ENCODE measurements at regions not wholly inside any gene's neighbourhood (a gene's known extent, or its start where the extent isn't known, plus 50 kb on each side); places are given as distances from the start of the nearest gene placed in this dataset.

DNA sequence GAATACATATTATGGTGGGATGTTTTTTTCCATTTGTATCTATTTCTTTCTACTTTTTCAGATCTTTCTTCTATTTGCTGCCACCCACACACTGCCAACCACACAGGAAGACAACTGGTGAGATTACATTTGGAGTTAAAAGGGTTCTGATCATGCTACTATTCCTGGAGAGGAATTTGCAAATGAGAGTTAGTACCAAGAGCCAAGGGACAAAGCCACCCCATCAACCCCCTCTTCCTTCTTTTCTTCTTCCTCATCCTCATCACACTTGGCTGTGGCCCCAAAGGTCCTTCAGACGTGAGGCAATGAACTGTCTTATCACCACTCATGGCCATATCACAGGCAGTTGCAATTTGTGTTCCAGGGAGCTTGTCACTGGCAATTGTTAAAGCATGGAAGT is 215.6 kb upstream of the SLC14A2 start:
- TF ChIP-seq, protein P1, sequence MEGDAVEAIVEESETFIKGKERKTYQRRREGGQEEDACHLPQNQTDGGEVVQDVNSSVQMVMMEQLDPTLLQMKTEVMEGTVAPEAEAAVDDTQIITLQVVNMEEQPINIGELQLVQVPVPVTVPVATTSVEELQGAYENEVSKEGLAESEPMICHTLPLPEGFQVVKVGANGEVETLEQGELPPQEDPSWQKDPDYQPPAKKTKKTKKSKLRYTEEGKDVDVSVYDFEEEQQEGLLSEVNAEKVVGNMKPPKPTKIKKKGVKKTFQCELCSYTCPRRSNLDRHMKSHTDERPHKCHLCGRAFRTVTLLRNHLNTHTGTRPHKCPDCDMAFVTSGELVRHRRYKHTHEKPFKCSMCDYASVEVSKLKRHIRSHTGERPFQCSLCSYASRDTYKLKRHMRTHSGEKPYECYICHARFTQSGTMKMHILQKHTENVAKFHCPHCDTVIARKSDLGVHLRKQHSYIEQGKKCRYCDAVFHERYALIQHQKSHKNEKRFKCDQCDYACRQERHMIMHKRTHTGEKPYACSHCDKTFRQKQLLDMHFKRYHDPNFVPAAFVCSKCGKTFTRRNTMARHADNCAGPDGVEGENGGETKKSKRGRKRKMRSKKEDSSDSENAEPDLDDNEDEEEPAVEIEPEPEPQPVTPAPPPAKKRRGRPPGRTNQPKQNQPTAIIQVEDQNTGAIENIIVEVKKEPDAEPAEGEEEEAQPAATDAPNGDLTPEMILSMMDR (IDR thresholded peaks at IDR 0.05) = no peak
- H3K4me1 Mint-ChIP-seq (ENCODE audit: unreplicated experiment) = no peaks in the 10 kb centered on the region
- no peak for DNase-seq (ENCODE audit: extremely low spot score, unreplicated experiment)
- no peaks in the 10 kb centered on the region for H3K36me3 Mint-ChIP-seq (ENCODE audit: unreplicated experiment)
- no peak overlapping the region for H3K4me3 Mint-ChIP-seq (ENCODE audit: unreplicated experiment)
- H3K27ac Mint-ChIP-seq (ENCODE audit: unreplicated experiment) = no peak overlapping the region
- H3K9me3 Mint-ChIP-seq (ENCODE audit: unreplicated experiment) = no peaks in the 10 kb centered on the region
- H3K27me3 Mint-ChIP-seq (ENCODE audit: unreplicated experiment) = peaks cover 68% of the 10 kb centered on the region

DNA sequence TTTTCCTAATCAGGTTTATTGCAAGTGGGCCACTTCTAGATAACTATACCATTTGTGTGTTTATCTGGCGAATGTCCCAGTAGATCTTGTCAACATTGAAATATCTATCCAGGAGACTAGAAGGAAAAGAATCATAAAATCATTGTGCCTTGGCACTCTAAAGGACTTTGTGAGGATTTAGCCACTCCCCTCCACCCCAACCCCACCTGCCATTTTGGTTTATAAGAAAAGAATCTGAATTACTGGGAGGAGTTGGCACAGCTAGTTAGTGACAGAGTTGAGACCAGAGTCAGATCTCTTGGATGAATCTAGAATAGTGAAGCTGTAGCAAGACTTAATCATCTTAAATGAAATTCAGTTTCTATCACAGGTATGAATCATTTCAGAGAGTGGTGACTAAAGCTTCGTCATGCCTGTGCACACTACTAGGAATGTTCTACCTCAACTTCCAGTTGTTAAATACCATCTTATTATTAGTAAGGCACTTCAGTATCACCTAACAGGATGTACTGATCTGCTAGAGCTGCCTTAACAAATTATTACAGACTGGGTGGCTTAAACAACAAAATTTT is 212.7 kb upstream of the SLC14A2 start:
- no peak overlapping the region for H3K4me3 Mint-ChIP-seq (ENCODE audit: unreplicated experiment)
- H3K27ac Mint-ChIP-seq (ENCODE audit: unreplicated experiment) = no peak overlapping the region
- H3K36me3 Mint-ChIP-seq (ENCODE audit: unreplicated experiment) = peaks cover 2% of the 10 kb centered on the region
- no peaks in the 10 kb centered on the region for H3K4me1 Mint-ChIP-seq (ENCODE audit: unreplicated experiment)
- H3K27me3 Mint-ChIP-seq (ENCODE audit: unreplicated experiment) = peaks cover 64% of the 10 kb centered on the region
- H3K9me3 Mint-ChIP-seq (ENCODE audit: unreplicated experiment) = peaks cover 16% of the 10 kb centered on the region
- TF ChIP-seq, protein P1 (IDR thresholded peaks at IDR 0.05) = no peak
- DNase-seq (ENCODE audit: extremely low spot score, unreplicated experiment) = no peak

DNA sequence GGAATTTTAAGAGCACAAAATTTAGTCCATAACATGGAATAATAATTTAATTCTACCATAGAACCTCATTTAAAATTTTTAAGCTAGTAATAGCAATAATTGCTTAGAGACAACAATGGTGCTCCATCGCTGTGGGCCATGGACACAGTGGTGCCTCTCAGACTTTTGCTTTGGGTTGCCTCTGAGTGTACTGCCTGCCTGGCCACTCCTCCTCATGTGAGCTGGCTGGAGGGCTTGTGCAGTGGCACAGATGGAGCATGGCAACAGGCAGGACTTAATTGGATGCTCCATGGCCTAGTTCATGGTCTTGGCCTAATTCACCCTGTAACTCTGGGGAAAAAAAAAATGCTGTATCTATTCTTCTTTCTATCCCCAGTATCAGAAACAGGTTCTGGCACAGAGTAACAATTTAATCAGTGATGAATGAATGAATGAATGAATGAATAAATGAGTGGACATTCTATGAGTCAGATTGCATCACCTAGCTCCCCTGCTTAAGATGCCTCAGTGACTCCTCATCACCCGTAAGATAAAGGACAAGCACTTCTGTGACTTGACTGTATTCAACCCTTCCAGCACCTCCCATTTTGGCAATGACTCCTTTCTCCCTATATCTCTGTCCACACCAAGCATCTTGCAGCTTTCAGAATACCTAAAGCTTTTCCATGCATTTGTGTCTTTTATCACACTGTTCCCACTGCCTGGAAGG is 211.8 kb upstream of the SLC14A2 start:
- no peak for DNase-seq (ENCODE audit: extremely low spot score, unreplicated experiment)
- Mint-ChIP-seq H3K4me1 (ENCODE audit: unreplicated experiment) (no peaks in the 10 kb centered on the region), H3K27me3 (ENCODE audit: unreplicated experiment) (peaks cover 67% of the 10 kb centered on the region), H3K27ac (ENCODE audit: unreplicated experiment) (no peak overlapping the region), H3K36me3 (ENCODE audit: unreplicated experiment) (peaks cover 2% of the 10 kb centered on the region), H3K4me3 (ENCODE audit: unreplicated experiment) (no peak overlapping the region), H3K9me3 (ENCODE audit: unreplicated experiment) (peaks cover 16% of the 10 kb centered on the region)
- TF ChIP-seq, protein P1 (IDR thresholded peaks at IDR 0.05) = no peak

DNA sequence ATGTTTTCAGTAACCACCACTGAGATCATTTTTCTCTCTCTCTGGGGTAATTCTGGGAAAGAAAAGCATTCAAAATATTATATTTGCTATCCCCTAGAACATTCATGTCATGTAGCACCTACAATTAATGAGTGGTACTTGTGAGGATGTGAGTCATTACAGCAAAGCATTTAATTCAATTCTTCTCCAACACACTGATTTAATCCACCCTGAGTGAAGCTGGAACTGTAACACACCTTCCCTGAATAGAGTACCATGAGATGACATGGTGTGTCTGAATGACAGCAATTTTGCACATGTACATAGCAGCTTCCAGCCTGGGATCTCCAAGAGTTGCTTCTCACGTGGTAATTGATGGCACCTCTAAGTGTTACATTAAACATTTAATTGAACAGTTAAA is 207.1 kb upstream of the SLC14A2 start:
- DNase-seq (ENCODE audit: extremely low spot score, unreplicated experiment) = no peak
- H3K27ac Mint-ChIP-seq (ENCODE audit: unreplicated experiment) = no peak overlapping the region

GRCh38 chr18:45409971-45410370 is 205.3 kb upstream of the SLC14A2 start:
- Mint-ChIP-seq H3K9me3 (ENCODE audit: unreplicated experiment) (peaks cover 16% of the 10 kb centered on the region), H3K27me3 (ENCODE audit: unreplicated experiment) (peaks cover 64% of the 10 kb centered on the region), H3K27ac (ENCODE audit: unreplicated experiment) (no peak overlapping the region), H3K4me3 (ENCODE audit: unreplicated experiment) (no peak overlapping the region), H3K4me1 (ENCODE audit: unreplicated experiment) (no peaks in the 10 kb centered on the region), H3K36me3 (ENCODE audit: unreplicated experiment) (peaks cover 2% of the 10 kb centered on the region)
- no peak for DNase-seq (ENCODE audit: extremely low spot score, unreplicated experiment)
- TF ChIP-seq, protein P1 (IDR thresholded peaks at IDR 0.05) = no peak

More for the DNA sequence above, 207.1 kb upstream of the SLC14A2 start:
- Mint-ChIP-seq H3K9me3 (ENCODE audit: unreplicated experiment) (peaks cover 16% of the 10 kb centered on the region), H3K27me3 (ENCODE audit: unreplicated experiment) (peaks cover 62% of the 10 kb centered on the region), H3K36me3 (ENCODE audit: unreplicated experiment) (peaks cover 2% of the 10 kb centered on the region), H3K4me1 (ENCODE audit: unreplicated experiment) (no peaks in the 10 kb centered on the region), H3K4me3 (ENCODE audit: unreplicated experiment) (no peak overlapping the region)
- TF ChIP-seq, protein P1 (IDR thresholded peaks at IDR 0.05) = no peak

Measured in osteocyte (in vitro differentiated cells).